Testis (tissue), 2 donors: ENCODE measurements at regions not wholly inside any gene's neighbourhood (a gene's known extent, or its start where the extent isn't known, plus 50 kb on each side); places are given as distances from the start of the nearest gene placed in this dataset.

Source experiments
- DNase-seq: peaks from one replicate; pipeline ENCODE4 v3.0.0-alpha.2; 2019
- H3K27ac ChIP-seq, 2 donors: fragments of 200-600 bp; sonication (generic); one replicate each; pipeline ENCODE4 v1.5.1; 2019
- H3K27me3 ChIP-seq: fragments of 200-600 bp; sonication (generic); one replicate; pipeline ENCODE4 v1.5.1; 2019
- H3K36me3 ChIP-seq: fragments of 200-600 bp; sonication (generic); one replicate; pipeline ENCODE4 v1.5.1; 2017; ENCODE audit warnings: low read depth; ENCODE audit errors: missing control alignments
- H3K4me1 ChIP-seq: fragments of 200-600 bp; sonication (generic); one replicate; pipeline ENCODE4 v1.5.1; 2019
- H3K4me3 ChIP-seq, 2 donors: fragments of 200-600 bp; sonication (generic); one replicate each; pipeline ENCODE4 v1.5.1; 2017 to 2019
- H3K9me3 ChIP-seq: fragments of 200-600 bp; sonication (generic); one replicate; pipeline ENCODE4 v1.5.1; 2017
- CTCF ChIP-seq, 3 experiments: fragments of 450-650 bp in 2 of 3; fragments of 200-600 bp in 1 of 3; sonication (generic) in 1 of 3; IDR thresholded peaks; one replicate each; pipeline ENCODE4 v1.5.1; 2016 to 2019; ENCODE audit warnings: antibody characterized with exemption in 3 of 3, mild to moderate bottlenecking in 2 of 3, moderate library complexity in 1 of 3
- POLR2A ChIP-seq: fragments of 450-650 bp; IDR thresholded peaks from one replicate; pipeline ENCODE4 v1.6.1; 2017; ENCODE audit warnings: antibody characterized with exemption, mild to moderate bottlenecking, moderate library complexity
- WGBS, 2 donors: methylation state at CpG; one replicate each; pipeline ENCODE4 v1.1.5; 2018; 5-methylcytosine and 5-hydroxymethylcytosine counted together
- intact Hi-C: fragments of 100-400 bp; cut with DNase I; formaldehyde crosslinking; loops from one replicate; pipeline ENCODE4 v1.15.1; 2023; ENCODE audit warnings: low total_unique reads

GRCh38 chr18:70489571-70489970, 200.7 kb downstream of the SOCS6 start:
- peaks cover 7% of the 10 kb centered on the region for H3K4me1 ChIP-seq
- WGBS, 2 donors, result 32 to 54% methylated on average over 4 of the region's 4 CpGs

GRCh38 chr18:70469916-70470315, 181.1 kb downstream of the SOCS6 start:
- H3K36me3 ChIP-seq, result no peaks in the 10 kb centered on the region
- no peak overlapping the region for H3K27ac ChIP-seq
- peaks cover 4% of the 10 kb centered on the region for H3K4me1 ChIP-seq
- peak; percentile 83 for DNase-seq
- intact Hi-C loops, result no loop called here
- H3K4me3 ChIP-seq, result no peak overlapping the region
- TF ChIP-seq POLR2A (no peak), CTCF (IDR thresholded peaks at IDR 0.05) (no peak)
- no peaks in the 10 kb centered on the region for H3K9me3 ChIP-seq
- H3K27me3 ChIP-seq, result no peaks in the 10 kb centered on the region
- 14 to 40% methylated on average over 5 of the region's 5 CpGs for WGBS, 2 donors

More at GRCh38 chr18:70489571-70489970, 200.7 kb downstream of the SOCS6 start:
- intact Hi-C loops, result no loop called here
- no peaks in the 10 kb centered on the region for H3K9me3 ChIP-seq
- TF ChIP-seq POLR2A (no peak), CTCF (IDR thresholded peaks at IDR 0.05) (no peak)
- no peaks in the 10 kb centered on the region for H3K27me3 ChIP-seq
- H3K27ac ChIP-seq, result no peak overlapping the region
- H3K4me3 ChIP-seq, result no peak overlapping the region
- H3K36me3 ChIP-seq, result no peaks in the 10 kb centered on the region
- DNase-seq, result no peak

- H3K36me3 ChIP-seq, result no peaks in the 10 kb centered on the region
- peaks cover 4% of the 10 kb centered on the region for H3K4me1 ChIP-seq
- H3K9me3 ChIP-seq, result no peaks in the 10 kb centered on the region
- intact Hi-C loops, result no loop called here
- no peak overlapping the region for H3K27ac ChIP-seq
- 60 to 80% methylated on average over 5 of the region's 5 CpGs for WGBS, 2 donors
- peak; percentile 43 for DNase-seq
- no peak overlapping the region for H3K4me3 ChIP-seq
- no peaks in the 10 kb centered on the region for H3K27me3 ChIP-seq
- TF ChIP-seq POLR2A (no peak), CTCF (IDR thresholded peaks at IDR 0.05) (no peak)
These were observed 180.2 kb downstream of the SOCS6 start for GRCh38 chr18:70468861-70469547.

GRCh38 chr18:70464343-70465114, 175.7 kb downstream of the SOCS6 start:
- H3K27ac ChIP-seq, result no peak overlapping the region
- H3K4me1 ChIP-seq, result no peaks in the 10 kb centered on the region
- no peaks in the 10 kb centered on the region for H3K27me3 ChIP-seq
- no peaks in the 10 kb centered on the region for H3K9me3 ChIP-seq
- DNase-seq, result peak; percentile 87
- intact Hi-C loops, result no loop called here
- H3K36me3 ChIP-seq, result no peaks in the 10 kb centered on the region
- TF ChIP-seq POLR2A, result no peak
- TF ChIP-seq CTCF (IDR thresholded peaks at IDR 0.05), result peak in 2 of 3 experiments; percentile 10 to 31
- 13% methylated on average over 18 of the region's 18 CpGs for WGBS, 2 donors
- H3K4me3 ChIP-seq, result peak overlapping the region in 1 of 2 donors; percentile 23
